GM23338 (cell line): ENCODE measurements at regions not wholly inside any gene's neighbourhood (a gene's known extent, or its start where the extent isn't known, plus 50 kb on each side); places are given as distances from the start of the nearest gene placed in this dataset.

Source experiments
- ATAC-seq: fragments of 200-7000 bp; cut with Tn5 transposase; 3 replicates; pipeline ENCODE4 v1.9.1; 2020
- DNase-seq: peaks from one replicate; pipeline ENCODE4 v3.0.0-alpha.2; 2015; ENCODE audit warnings: low spot score
- H2AFZ ChIP-seq: fragments of 200-600 bp; sonication (generic); 2 replicates; pipeline ENCODE4 v1.8.0; 2016; ENCODE audit warnings: antibody characterized with exemption, mild to moderate bottlenecking, moderate library complexity
- H3F3A ChIP-seq: fragments of 200-600 bp; sonication (generic); replicated peaks from 2 replicates; pipeline ENCODE4 v1.8.0; 2017; ENCODE audit warnings: antibody characterized with exemption, mixed run types, low read depth
- H3K27ac ChIP-seq: fragments of 200-600 bp; sonication (generic); 2 replicates; pipeline ENCODE4 v1.6.1; 2016; ENCODE audit warnings: low read depth
- H3K27me3 ChIP-seq: fragments of 200-600 bp; sonication (generic); 2 replicates; pipeline ENCODE4 v1.8.0; 2016; ENCODE audit warnings: mild to moderate bottlenecking, mixed run types, moderate library complexity; ENCODE audit not compliant: insufficient read depth
- H3K36me3 ChIP-seq: fragments of 200-600 bp; sonication (generic); 2 replicates; pipeline ENCODE4 v1.8.0; 2016; ENCODE audit warnings: mild to moderate bottlenecking; ENCODE audit not compliant: insufficient read depth
- H3K4me1 ChIP-seq: fragments of 200-600 bp; sonication (generic); 2 replicates; pipeline ENCODE4 v1.8.0; 2016; ENCODE audit warnings: mild to moderate bottlenecking, moderate library complexity; ENCODE audit not compliant: insufficient read depth
- H3K4me2 ChIP-seq: fragments of 200-600 bp; sonication (generic); 2 replicates; pipeline ENCODE4 v1.7.1; 2017; ENCODE audit warnings: mixed run types
- H3K4me3 ChIP-seq: fragments of 200-600 bp; sonication (generic); 2 replicates; pipeline ENCODE4 v1.6.1; 2016; ENCODE audit warnings: mixed run types
- H3K79me2 ChIP-seq: fragments of 200-600 bp; sonication (generic); replicated peaks from 2 replicates; pipeline ENCODE4 v1.8.0; 2017; ENCODE audit warnings: mild to moderate bottlenecking; ENCODE audit not compliant: insufficient read depth
- H3K9me2 ChIP-seq: fragments of 200-600 bp; sonication (generic); 2 replicates; pipeline ENCODE4 v1.8.0; 2017; ENCODE audit not compliant: insufficient read depth
- H4K20me1 ChIP-seq: fragments of 200-600 bp; sonication (generic); replicated peaks from 2 replicates; pipeline ENCODE4 v1.8.0; 2017; ENCODE audit warnings: mild to moderate bottlenecking; ENCODE audit not compliant: insufficient read depth
- H3K27ac Mint-ChIP-seq: 2 replicates; pipeline ENCODE4 v1.8.0; 2020; ENCODE audit warnings: inconsistent platforms, mild to moderate bottlenecking, moderate library complexity, mixed read lengths
- H3K27me3 Mint-ChIP-seq: 3 replicates; pipeline ENCODE4 v1.8.0; 2022; ENCODE audit warnings: low read depth, mild to moderate bottlenecking, moderate library complexity, mixed read lengths, inconsistent platforms; ENCODE audit not compliant: insufficient read depth, poor library complexity
- H3K36me3 Mint-ChIP-seq: 3 replicates; pipeline ENCODE4 v1.8.0; 2021; ENCODE audit warnings: low read depth, mild to moderate bottlenecking, inconsistent platforms, moderate library complexity, mixed read lengths
- H3K4me1 Mint-ChIP-seq: 3 replicates; pipeline ENCODE4 v1.8.0; 2020; ENCODE audit warnings: mild to moderate bottlenecking, inconsistent platforms, mixed read lengths
- H3K4me3 Mint-ChIP-seq: 3 replicates; pipeline ENCODE4 v1.8.0; 2021; ENCODE audit warnings: moderate library complexity, mild to moderate bottlenecking, inconsistent platforms, mixed read lengths
- H3K9me3 Mint-ChIP-seq: 3 replicates; pipeline ENCODE4 v1.8.0; 2020; ENCODE audit warnings: moderate library complexity, mild to moderate bottlenecking, inconsistent platforms, mixed read lengths
- CREB1 ChIP-seq: fragments of 250-450 bp; sonication (Bioruptor Pico); IDR thresholded peaks from 2 replicates; pipeline ENCODE4 v1.5.0; 2020; ENCODE audit warnings: low read depth, mild to moderate bottlenecking, moderate library complexity
- EZH2 ChIP-seq: fragments of 200-600 bp; sonication (generic); IDR thresholded peaks from one replicate; pipeline ENCODE4 v1.8.0; 2017; ENCODE audit warnings: antibody characterized with exemption, mild to moderate bottlenecking, low read depth; ENCODE audit not compliant: unreplicated experiment
- EZH2phosphoT487 ChIP-seq: fragments of 200-600 bp; sonication (generic); IDR thresholded peaks from one replicate; pipeline ENCODE4 v1.8.1; 2018; ENCODE audit warnings: antibody characterized with exemption; ENCODE audit not compliant: unreplicated experiment
- JUNB ChIP-seq: IDR thresholded peaks from one replicate; pipeline ENCODE4 v1.6.1; 2016; ENCODE audit warnings: antibody characterized with exemption; ENCODE audit not compliant: unreplicated experiment
- NANOG ChIP-seq: IDR thresholded peaks from 2 replicates; pipeline ENCODE4 v1.6.1; 2016; ENCODE audit warnings: antibody characterized with exemption, borderline replicate concordance
- POLR2AphosphoS5 ChIP-seq: IDR thresholded peaks from 2 replicates; pipeline ENCODE4 v1.6.1; 2016; ENCODE audit warnings: antibody characterized with exemption, low read depth
- STAT1 ChIP-seq: IDR thresholded peaks from one replicate; pipeline ENCODE4 v1.6.1; 2016; ENCODE audit warnings: antibody characterized with exemption; ENCODE audit not compliant: unreplicated experiment
- ZNF114 ChIP-seq: fragments of 250-450 bp; sonication (Bioruptor Pico); IDR thresholded peaks from 2 replicates; pipeline ENCODE4 v1.5.0; 2020; ENCODE audit warnings: mild to moderate bottlenecking, moderate library complexity
- ZNF331 ChIP-seq: fragments of 250-450 bp; sonication (Bioruptor Pico); IDR thresholded peaks from 2 replicates; pipeline ENCODE4 v1.5.0; 2020; ENCODE audit warnings: low read depth, mild to moderate bottlenecking, moderate library complexity
- TF ChIP-seq, protein P1 (sequence below): fragments of 250-450 bp; sonication (Bioruptor Pico); IDR thresholded peaks from 2 replicates; pipeline ENCODE4 v1.5.0; 2020; ENCODE audit warnings: mild to moderate bottlenecking, moderate library complexity
- TF ChIP-seq, protein P2 (sequence below), 2 experiments: fragments of 200-600 bp in 1 of 2; sonication (generic) in 1 of 2; conservative IDR thresholded peaks; 2 replicates each; pipeline versions ENCODE4 v1.5.1 to v1.6.1; 2016 to 2017; ENCODE audit warnings: antibody characterized with exemption in 2 of 2, low read depth in 2 of 2, mild to moderate bottlenecking in 2 of 2, moderate library complexity in 1 of 2
- TF ChIP-seq, protein P3 (sequence below): IDR thresholded peaks from one replicate; pipeline ENCODE4 v1.6.1; 2018; ENCODE audit warnings: antibody characterized with exemption; ENCODE audit not compliant: unreplicated experiment
- TF ChIP-seq, protein P4 (sequence below): IDR thresholded peaks from 2 replicates; pipeline ENCODE4 v1.6.1; 2016; ENCODE audit warnings: antibody characterized with exemption

DNA sequence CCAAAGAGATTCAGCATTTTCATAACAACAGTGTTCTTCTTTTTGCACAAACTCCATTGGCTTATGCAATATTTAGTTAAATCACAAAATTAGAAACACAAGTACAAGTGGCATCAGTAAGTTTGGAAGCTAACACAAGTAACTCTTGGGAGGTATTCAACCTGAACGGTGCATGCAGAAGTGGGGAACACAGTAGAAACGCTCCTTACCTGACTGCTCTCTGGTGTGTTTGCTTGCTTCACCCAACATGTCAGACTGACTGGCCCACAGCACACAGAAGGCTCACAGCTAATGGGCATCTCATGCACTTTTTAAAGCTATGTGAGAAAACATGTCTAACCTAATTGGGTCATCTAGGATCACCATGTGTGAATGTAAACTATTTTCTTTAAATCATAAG lies 133.6 kb downstream of the MAGEB17 start:
- H3K4me1 Mint-ChIP-seq, result no peaks in the 10 kb centered on the region
- Histone ChIP-seq H2AFZ (no peak overlapping the region), H3K4me2 (no peak overlapping the region), H3K4me3 (no peak overlapping the region), H4K20me1 (no peaks in the 10 kb centered on the region), H3K36me3 (no peaks in the 10 kb centered on the region), H3K9me2 (peaks cover 8% of the 10 kb centered on the region; the same call in 1 of the 2 replicates), H3K27ac (no peak overlapping the region), H3K4me1 (peaks cover 4% of the 10 kb centered on the region; the same call in 1 of the 2 replicates), H3K79me2 (no peaks in the 10 kb centered on the region), H3K27me3 (no peaks in the 10 kb centered on the region), H3F3A (no peaks in the 10 kb centered on the region)
- no peaks in the 10 kb centered on the region for H3K36me3 Mint-ChIP-seq
- DNase-seq, result no peak
- TF ChIP-seq ZNF331, result no peak
- no peak for TF ChIP-seq EZH2
- TF ChIP-seq, protein P1, sequence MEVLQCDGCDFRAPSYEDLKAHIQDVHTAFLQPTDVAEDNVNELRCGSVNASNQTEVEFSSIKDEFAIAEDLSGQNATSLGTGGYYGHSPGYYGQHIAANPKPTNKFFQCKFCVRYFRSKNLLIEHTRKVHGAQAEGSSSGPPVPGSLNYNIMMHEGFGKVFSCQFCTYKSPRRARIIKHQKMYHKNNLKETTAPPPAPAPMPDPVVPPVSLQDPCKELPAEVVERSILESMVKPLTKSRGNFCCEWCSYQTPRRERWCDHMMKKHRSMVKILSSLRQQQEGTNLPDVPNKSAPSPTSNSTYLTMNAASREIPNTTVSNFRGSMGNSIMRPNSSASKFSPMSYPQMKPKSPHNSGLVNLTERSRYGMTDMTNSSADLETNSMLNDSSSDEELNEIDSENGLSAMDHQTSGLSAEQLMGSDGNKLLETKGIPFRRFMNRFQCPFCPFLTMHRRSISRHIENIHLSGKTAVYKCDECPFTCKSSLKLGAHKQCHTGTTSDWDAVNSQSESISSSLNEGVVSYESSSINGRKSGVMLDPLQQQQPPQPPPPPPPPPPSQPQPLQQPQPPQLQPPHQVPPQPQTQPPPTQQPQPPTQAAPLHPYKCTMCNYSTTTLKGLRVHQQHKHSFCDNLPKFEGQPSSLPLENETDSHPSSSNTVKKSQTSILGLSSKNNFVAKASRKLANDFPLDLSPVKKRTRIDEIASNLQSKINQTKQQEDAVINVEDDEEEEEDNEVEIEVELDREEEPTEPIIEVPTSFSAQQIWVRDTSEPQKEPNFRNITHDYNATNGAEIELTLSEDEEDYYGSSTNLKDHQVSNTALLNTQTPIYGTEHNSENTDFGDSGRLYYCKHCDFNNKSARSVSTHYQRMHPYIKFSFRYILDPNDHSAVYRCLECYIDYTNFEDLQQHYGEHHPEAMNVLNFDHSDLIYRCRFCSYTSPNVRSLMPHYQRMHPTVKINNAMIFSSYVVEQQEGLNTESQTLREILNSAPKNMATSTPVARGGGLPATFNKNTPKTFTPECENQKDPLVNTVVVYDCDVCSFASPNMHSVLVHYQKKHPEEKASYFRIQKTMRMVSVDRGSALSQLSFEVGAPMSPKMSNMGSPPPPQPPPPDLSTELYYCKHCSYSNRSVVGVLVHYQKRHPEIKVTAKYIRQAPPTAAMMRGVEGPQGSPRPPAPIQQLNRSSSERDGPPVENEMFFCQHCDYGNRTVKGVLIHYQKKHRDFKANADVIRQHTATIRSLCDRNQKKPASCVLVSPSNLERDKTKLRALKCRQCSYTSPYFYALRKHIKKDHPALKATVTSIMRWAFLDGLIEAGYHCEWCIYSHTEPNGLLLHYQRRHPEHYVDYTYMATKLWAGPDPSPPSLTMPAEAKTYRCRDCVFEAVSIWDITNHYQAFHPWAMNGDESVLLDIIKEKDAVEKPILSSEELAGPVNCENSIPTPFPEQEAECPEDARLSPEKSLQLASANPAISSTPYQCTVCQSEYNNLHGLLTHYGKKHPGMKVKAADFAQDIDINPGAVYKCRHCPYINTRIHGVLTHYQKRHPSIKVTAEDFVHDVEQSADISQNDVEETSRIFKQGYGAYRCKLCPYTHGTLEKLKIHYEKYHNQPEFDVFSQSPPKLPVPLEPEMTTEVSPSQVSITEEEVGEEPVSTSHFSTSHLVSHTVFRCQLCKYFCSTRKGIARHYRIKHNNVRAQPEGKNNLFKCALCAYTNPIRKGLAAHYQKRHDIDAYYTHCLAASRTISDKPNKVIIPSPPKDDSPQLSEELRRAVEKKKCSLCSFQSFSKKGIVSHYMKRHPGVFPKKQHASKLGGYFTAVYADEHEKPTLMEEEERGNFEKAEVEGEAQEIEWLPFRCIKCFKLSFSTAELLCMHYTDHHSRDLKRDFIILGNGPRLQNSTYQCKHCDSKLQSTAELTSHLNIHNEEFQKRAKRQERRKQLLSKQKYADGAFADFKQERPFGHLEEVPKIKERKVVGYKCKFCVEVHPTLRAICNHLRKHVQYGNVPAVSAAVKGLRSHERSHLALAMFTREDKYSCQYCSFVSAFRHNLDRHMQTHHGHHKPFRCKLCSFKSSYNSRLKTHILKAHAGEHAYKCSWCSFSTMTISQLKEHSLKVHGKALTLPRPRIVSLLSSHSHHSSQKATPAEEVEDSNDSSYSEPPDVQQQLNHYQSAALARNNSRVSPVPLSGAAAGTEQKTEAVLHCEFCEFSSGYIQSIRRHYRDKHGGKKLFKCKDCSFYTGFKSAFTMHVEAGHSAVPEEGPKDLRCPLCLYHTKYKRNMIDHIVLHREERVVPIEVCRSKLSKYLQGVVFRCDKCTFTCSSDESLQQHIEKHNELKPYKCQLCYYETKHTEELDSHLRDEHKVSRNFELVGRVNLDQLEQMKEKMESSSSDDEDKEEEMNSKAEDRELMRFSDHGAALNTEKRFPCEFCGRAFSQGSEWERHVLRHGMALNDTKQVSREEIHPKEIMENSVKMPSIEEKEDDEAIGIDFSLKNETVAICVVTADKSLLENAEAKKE, result no peak
- TF ChIP-seq, protein P2, sequence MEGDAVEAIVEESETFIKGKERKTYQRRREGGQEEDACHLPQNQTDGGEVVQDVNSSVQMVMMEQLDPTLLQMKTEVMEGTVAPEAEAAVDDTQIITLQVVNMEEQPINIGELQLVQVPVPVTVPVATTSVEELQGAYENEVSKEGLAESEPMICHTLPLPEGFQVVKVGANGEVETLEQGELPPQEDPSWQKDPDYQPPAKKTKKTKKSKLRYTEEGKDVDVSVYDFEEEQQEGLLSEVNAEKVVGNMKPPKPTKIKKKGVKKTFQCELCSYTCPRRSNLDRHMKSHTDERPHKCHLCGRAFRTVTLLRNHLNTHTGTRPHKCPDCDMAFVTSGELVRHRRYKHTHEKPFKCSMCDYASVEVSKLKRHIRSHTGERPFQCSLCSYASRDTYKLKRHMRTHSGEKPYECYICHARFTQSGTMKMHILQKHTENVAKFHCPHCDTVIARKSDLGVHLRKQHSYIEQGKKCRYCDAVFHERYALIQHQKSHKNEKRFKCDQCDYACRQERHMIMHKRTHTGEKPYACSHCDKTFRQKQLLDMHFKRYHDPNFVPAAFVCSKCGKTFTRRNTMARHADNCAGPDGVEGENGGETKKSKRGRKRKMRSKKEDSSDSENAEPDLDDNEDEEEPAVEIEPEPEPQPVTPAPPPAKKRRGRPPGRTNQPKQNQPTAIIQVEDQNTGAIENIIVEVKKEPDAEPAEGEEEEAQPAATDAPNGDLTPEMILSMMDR (conservative IDR thresholded peaks at IDR 0.05; ENCODE audit: low read depth in 2 of 2), result no peak
- TF ChIP-seq CREB1 (CRISPR knock-in tag), result no peak
- no peak for TF ChIP-seq EZH2phosphoT487
- TF ChIP-seq POLR2AphosphoS5, result no peak
- no peak for TF ChIP-seq JUNB
- no peak for TF ChIP-seq ZNF114 (CRISPR knock-in tag)
- TF ChIP-seq, protein P3, sequence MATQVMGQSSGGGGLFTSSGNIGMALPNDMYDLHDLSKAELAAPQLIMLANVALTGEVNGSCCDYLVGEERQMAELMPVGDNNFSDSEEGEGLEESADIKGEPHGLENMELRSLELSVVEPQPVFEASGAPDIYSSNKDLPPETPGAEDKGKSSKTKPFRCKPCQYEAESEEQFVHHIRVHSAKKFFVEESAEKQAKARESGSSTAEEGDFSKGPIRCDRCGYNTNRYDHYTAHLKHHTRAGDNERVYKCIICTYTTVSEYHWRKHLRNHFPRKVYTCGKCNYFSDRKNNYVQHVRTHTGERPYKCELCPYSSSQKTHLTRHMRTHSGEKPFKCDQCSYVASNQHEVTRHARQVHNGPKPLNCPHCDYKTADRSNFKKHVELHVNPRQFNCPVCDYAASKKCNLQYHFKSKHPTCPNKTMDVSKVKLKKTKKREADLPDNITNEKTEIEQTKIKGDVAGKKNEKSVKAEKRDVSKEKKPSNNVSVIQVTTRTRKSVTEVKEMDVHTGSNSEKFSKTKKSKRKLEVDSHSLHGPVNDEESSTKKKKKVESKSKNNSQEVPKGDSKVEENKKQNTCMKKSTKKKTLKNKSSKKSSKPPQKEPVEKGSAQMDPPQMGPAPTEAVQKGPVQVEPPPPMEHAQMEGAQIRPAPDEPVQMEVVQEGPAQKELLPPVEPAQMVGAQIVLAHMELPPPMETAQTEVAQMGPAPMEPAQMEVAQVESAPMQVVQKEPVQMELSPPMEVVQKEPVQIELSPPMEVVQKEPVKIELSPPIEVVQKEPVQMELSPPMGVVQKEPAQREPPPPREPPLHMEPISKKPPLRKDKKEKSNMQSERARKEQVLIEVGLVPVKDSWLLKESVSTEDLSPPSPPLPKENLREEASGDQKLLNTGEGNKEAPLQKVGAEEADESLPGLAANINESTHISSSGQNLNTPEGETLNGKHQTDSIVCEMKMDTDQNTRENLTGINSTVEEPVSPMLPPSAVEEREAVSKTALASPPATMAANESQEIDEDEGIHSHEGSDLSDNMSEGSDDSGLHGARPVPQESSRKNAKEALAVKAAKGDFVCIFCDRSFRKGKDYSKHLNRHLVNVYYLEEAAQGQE, result no peak
- TF ChIP-seq NANOG, result no peak
- TF ChIP-seq, protein P4, sequence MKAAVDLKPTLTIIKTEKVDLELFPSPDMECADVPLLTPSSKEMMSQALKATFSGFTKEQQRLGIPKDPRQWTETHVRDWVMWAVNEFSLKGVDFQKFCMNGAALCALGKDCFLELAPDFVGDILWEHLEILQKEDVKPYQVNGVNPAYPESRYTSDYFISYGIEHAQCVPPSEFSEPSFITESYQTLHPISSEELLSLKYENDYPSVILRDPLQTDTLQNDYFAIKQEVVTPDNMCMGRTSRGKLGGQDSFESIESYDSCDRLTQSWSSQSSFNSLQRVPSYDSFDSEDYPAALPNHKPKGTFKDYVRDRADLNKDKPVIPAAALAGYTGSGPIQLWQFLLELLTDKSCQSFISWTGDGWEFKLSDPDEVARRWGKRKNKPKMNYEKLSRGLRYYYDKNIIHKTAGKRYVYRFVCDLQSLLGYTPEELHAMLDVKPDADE, result no peak
- TF ChIP-seq STAT1, result no peak
- H3K27ac Mint-ChIP-seq, result no peak overlapping the region
- H3K27me3 Mint-ChIP-seq, result no peaks in the 10 kb centered on the region
- ATAC-seq, result no peak
- H3K4me3 Mint-ChIP-seq, result no peak overlapping the region
- H3K9me3 Mint-ChIP-seq, result no peaks in the 10 kb centered on the region
